ENCODE measurements at regions not wholly inside any gene's neighbourhood (a gene's known extent, or its start where the extent isn't known, plus 50 kb on each side); places are given as distances from the start of the nearest gene placed in this dataset.

- TF ChIP-seq, protein P1, sequence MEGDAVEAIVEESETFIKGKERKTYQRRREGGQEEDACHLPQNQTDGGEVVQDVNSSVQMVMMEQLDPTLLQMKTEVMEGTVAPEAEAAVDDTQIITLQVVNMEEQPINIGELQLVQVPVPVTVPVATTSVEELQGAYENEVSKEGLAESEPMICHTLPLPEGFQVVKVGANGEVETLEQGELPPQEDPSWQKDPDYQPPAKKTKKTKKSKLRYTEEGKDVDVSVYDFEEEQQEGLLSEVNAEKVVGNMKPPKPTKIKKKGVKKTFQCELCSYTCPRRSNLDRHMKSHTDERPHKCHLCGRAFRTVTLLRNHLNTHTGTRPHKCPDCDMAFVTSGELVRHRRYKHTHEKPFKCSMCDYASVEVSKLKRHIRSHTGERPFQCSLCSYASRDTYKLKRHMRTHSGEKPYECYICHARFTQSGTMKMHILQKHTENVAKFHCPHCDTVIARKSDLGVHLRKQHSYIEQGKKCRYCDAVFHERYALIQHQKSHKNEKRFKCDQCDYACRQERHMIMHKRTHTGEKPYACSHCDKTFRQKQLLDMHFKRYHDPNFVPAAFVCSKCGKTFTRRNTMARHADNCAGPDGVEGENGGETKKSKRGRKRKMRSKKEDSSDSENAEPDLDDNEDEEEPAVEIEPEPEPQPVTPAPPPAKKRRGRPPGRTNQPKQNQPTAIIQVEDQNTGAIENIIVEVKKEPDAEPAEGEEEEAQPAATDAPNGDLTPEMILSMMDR (IDR thresholded peaks at IDR 0.05): no peak
- TF ChIP-seq EZH2 (IDR thresholded peaks at IDR 0.05): no peak
- no peak for TF ChIP-seq EZH2phosphoT487 (IDR thresholded peaks at IDR 0.05)
Measured at GRCh38 chr3:26350853-26351252, 271.7 kb upstream of the LRRC3B start.
